ENCODE measurements at regions not wholly inside any gene's neighbourhood (a gene's known extent, or its start where the extent isn't known, plus 50 kb on each side); places are given as distances from the start of the nearest gene placed in this dataset.
"Not testable (repeated sequence)": the region's sequence is repeated elsewhere in the genome, so short reads cannot be mapped to it uniquely, and the experiment has no call there.

DNA sequence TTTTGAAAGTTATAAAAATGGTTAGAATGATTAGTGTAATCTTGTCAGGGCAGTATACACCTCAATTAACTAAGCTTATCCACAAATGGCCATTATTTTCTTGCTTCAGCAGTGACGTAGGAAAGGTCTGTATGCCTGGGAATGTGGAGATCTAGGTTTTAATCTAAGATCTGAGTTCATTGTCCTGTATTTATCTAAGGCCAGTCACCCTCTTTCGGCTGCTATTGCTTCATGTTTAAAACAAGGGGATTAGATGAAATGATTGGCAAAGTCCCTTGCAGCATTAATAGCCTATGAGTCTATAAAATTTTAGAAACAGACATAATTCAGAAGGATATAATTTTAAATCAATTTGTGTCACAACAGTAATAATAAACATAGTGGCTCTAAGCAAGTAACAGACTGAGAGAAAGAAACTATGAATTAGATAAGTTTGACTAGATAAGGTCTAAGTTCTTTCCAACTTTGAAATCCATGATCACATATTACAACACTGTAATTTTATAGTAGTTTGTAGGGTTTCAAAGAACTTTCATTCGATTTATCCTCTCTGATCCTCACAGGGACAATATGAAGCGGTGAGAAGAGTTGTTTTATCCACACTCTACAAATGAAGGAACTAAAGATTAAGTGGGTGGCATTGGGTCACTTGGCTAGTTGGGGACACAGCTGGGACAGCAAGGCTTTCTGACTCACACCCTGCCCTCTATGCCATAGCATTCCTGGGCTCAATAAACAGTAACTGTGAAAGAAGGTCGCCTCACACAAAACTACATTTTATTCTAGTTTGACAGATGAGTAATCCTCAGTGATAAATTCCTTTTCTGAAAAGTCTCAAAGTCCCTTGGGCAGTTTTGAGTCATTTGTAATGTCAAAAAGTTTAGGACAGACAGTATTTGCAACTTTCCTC lies 60.6 kb upstream of the RDX start:
- H3K27me3 ChIP-seq: no peaks in the 10 kb centered on the region
- H3K4me1 ChIP-seq: peaks cover 13% of the 10 kb centered on the region
- DNase-seq (peak in 3 of 4 donors; percentile 29 to 52 (median 49)), ATAC-seq (peak; percentile 88)
- no peaks in the 10 kb centered on the region for H3K36me3 ChIP-seq (replicated peaks in 1 of 2; ENCODE audit: insufficient read depth in 1 of 2, low read depth in 2 of 2)
- TF ChIP-seq, protein P1, sequence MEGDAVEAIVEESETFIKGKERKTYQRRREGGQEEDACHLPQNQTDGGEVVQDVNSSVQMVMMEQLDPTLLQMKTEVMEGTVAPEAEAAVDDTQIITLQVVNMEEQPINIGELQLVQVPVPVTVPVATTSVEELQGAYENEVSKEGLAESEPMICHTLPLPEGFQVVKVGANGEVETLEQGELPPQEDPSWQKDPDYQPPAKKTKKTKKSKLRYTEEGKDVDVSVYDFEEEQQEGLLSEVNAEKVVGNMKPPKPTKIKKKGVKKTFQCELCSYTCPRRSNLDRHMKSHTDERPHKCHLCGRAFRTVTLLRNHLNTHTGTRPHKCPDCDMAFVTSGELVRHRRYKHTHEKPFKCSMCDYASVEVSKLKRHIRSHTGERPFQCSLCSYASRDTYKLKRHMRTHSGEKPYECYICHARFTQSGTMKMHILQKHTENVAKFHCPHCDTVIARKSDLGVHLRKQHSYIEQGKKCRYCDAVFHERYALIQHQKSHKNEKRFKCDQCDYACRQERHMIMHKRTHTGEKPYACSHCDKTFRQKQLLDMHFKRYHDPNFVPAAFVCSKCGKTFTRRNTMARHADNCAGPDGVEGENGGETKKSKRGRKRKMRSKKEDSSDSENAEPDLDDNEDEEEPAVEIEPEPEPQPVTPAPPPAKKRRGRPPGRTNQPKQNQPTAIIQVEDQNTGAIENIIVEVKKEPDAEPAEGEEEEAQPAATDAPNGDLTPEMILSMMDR (IDR thresholded peaks at IDR 0.05): no peak
- TF ChIP-seq POLR2A (IDR thresholded peaks at IDR 0.05): no peak
- peak overlapping the region in 3 of 4 donors; percentile 6 to 40 (median 21) for H3K27ac ChIP-seq
- intact Hi-C loops (cut with DNase I): no loop called here
- H3K9me3 ChIP-seq: no peaks in the 10 kb centered on the region
- 59 to 64% methylated on average over 5 of the region's 5 CpGs for WGBS, 2 donors
- no peak overlapping the region for H3K4me3 ChIP-seq

DNA sequence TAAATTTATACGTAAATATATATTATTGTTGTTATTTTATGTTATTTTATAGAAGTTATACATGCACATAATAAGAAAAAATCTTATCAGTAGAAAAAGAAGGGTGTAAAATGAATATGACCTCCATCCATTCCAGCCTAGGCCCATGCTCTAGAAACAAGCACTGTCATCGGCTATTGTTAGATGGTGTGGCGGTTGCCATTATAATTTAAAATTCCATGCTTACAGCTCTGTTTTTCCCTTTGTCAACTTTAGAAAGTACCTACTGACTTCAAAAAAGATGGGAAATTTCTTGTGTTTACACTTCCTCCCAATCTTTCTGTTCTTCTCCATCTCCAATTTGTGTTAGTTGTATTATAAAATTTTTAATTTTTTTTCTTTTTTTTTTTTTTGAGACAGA lies 61.9 kb upstream of the RDX start:
- no peaks in the 10 kb centered on the region for H3K27me3 ChIP-seq
- no peaks in the 10 kb centered on the region for H3K9me3 ChIP-seq
- intact Hi-C loops (cut with DNase I): no loop called here
- H3K27ac ChIP-seq: no peak overlapping the region
- WGBS, 2 donors: 92 to 93% methylated on average over 3 of the region's 3 CpGs
- no peak overlapping the region for H3K4me3 ChIP-seq
- DNase-seq (no peak), ATAC-seq (no peak)
- no peaks in the 10 kb centered on the region for H3K36me3 ChIP-seq (replicated peaks in 1 of 2; ENCODE audit: insufficient read depth in 1 of 2, low read depth in 2 of 2)
- TF ChIP-seq, protein P1 (IDR thresholded peaks at IDR 0.05): no peak
- TF ChIP-seq POLR2A (IDR thresholded peaks at IDR 0.05): no peak
- peaks cover 22% of the 10 kb centered on the region for H3K4me1 ChIP-seq

DNA sequence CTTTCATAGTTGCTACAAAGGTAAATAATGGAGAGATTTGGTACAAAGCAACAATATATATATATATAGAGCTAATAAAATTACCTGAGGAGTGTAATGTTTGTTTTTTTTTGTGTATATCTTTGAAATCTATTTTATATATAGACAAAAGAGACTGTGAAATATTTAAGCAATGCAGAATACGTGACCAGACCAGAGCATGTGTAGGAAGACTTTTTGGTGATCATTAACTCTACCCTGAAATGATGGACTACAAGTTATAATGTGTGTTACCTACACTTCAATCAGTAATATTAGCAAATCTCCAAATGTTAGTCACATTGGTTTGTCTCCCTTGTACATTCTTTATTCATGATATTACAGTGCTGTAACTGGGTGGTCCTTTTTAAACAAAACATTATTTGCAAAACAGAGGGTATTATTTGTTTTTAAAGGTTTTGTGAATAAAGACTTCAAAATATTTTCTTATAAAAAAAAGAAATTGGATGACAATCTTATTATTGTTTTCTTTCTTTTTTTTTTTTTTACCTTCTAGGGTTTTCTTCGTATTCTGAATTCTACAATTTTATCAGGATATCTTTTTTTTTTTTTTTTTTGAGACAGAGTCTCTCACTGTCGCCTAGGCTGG lies 64.5 kb upstream of the RDX start:
- intact Hi-C loops (cut with DNase I); H3K27me3 ChIP-seq; H3K4me3 ChIP-seq; H3K9me3 ChIP-seq; H3K36me3 ChIP-seq (replicated peaks in 1 of 2; ENCODE audit: insufficient read depth in 1 of 2, low read depth in 2 of 2); ATAC-seq; H3K27ac ChIP-seq; DNase-seq: not testable (repeated sequence)
- 86 to 95% methylated on average over 3 of the region's 3 CpGs for WGBS, 2 donors
- H3K4me1 ChIP-seq: peaks cover 19% of the 10 kb centered on the region

DNA sequence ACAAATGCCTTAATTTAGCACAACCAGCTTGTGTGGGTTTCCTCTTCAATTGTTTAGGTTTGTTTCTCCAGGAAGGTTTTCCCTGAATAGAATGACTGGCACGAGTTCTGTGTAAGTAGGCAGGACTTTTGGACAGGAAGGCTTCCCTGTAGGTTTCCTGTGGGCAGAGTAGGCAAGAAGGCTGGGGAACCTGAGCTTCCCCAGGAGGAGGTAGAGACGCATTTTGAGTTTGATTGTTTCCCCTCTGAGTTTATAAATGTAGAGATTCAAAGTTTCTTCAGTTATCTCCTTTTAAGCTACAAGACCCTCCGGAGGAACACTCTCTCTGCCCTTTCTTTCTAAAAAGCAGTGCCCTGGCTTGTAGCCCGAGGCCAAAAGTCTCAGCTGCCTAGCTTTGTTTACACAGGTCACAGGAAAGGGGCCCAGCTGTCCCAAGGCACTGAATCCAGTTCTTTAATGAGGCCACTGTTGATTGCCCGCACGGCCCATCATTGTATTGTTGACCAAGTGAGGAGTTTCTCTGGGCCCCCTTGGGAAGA lies 66.6 kb upstream of the RDX start:
- H3K4me3 ChIP-seq: no peak overlapping the region

More for the DNA sequence above, 66.6 kb upstream of the RDX start:
- 12 to 21% methylated on average over 6 of the region's 6 CpGs for WGBS, 2 donors
- DNase-seq (peak; percentile 34 to 74 (median 52)), ATAC-seq (peak; percentile 71)
- Histone ChIP-seq H3K27me3 (no peaks in the 10 kb centered on the region), H3K9me3 (no peaks in the 10 kb centered on the region), H3K4me1 (peaks cover 23% of the 10 kb centered on the region), H3K36me3 (replicated peaks in 1 of 2; ENCODE audit: insufficient read depth in 1 of 2, low read depth in 2 of 2) (no peaks in the 10 kb centered on the region), H3K27ac (peak overlapping the region in 3 of 4 donors; percentile 50 to 70 (median 58))
- intact Hi-C loops (cut with DNase I): no loop called here
- TF ChIP-seq POLR2A (IDR thresholded peaks at IDR 0.05): no peak
- TF ChIP-seq, protein P1 (IDR thresholded peaks at IDR 0.05): no peak
